CD4-positive, alpha-beta memory T cell (primary cell): ENCODE measurements at regions not wholly inside any gene's neighbourhood (a gene's known extent, or its start where the extent isn't known, plus 50 kb on each side); places are given as distances from the start of the nearest gene placed in this dataset.

ENCODE experiments used
- CTCF ChIA-PET: fragments of 350-600 bp; sonication (Branson Sonifier 250); formaldehyde crosslinking; loops from one replicate; lab custom pipeline; 2021; ENCODE audit warnings: inconsistent platforms; ENCODE audit not compliant: partially characterized antibody; lab: Charles Lee
- POLR2A ChIA-PET: fragments of 350-600 bp; sonication (Branson Sonifier 250); formaldehyde crosslinking; loops from one replicate; lab custom pipeline; 2021; ENCODE audit not compliant: partially characterized antibody; lab: Charles Lee
- DNase-seq, 5 donors: peaks; one replicate each; pipeline versions ENCODE4 v3.0.0 to v3.0.0-alpha.2; 2020 to 2022; ENCODE audit warnings: mixed read lengths in 1 of 5
- H3K27ac ChIP-seq: one replicate; pipeline ENCODE4 v1.7.0; 2013; ENCODE audit warnings: low read depth, low read length
- H3K27me3 ChIP-seq: 2 replicates; pipeline ENCODE4 v1.7.0; 2013; ENCODE audit warnings: mild to moderate bottlenecking, low read length, moderate library complexity; ENCODE audit not compliant: insufficient read depth
- H3K36me3 ChIP-seq: 2 replicates; pipeline ENCODE4 v1.7.0; 2013; ENCODE audit warnings: mild to moderate bottlenecking, low read length, moderate library complexity; ENCODE audit not compliant: insufficient read depth
- H3K4me1 ChIP-seq: 2 replicates; pipeline ENCODE4 v1.7.0; 2013; ENCODE audit warnings: mild to moderate bottlenecking, low read length, moderate library complexity; ENCODE audit not compliant: insufficient read depth
- H3K4me3 ChIP-seq, 2 donors: one replicate each; pipeline ENCODE4 v1.7.0; 2013; ENCODE audit warnings: low read length in 2 of 2, mild to moderate bottlenecking in 1 of 2
- H3K9me3 ChIP-seq, 2 donors: one replicate each; pipeline ENCODE4 v1.7.0; 2013; ENCODE audit warnings: low read length in 2 of 2, control low read depth in 1 of 2; ENCODE audit not compliant: control insufficient read depth in 1 of 2
- H3K27ac Mint-ChIP-seq, 7 donors: one replicate each; pipeline ENCODE4 v1.8.0; 2020 to 2021; ENCODE audit warnings: mixed read lengths in 7 of 7, mild to moderate bottlenecking in 6 of 7, inconsistent platforms in 3 of 7, moderate library complexity in 3 of 7
- H3K27me3 Mint-ChIP-seq, 2 donors: one replicate each; pipeline ENCODE4 v1.8.0; 2020 to 2021; ENCODE audit warnings: mixed read lengths in 2 of 2
- H3K36me3 Mint-ChIP-seq, 2 donors: one replicate each; pipeline ENCODE4 v1.8.0; 2020 to 2021; ENCODE audit warnings: mixed read lengths in 2 of 2, inconsistent platforms in 1 of 2, mild to moderate bottlenecking in 1 of 2
- H3K4me1 Mint-ChIP-seq, 4 donors: one replicate each; pipeline ENCODE4 v1.8.0; 2020 to 2021; ENCODE audit warnings: mixed read lengths in 4 of 4, mild to moderate bottlenecking in 1 of 4
- H3K4me3 Mint-ChIP-seq, 8 donors: one replicate each; pipeline ENCODE4 v1.8.0; 2020 to 2021; ENCODE audit warnings: mixed read lengths in 8 of 8, mild to moderate bottlenecking in 7 of 8, moderate library complexity in 6 of 8, inconsistent platforms in 3 of 8
- H3K9me3 Mint-ChIP-seq, 8 donors: one replicate each; pipeline ENCODE4 v1.8.0; 2020 to 2021; ENCODE audit warnings: mixed read lengths in 8 of 8, mild to moderate bottlenecking in 5 of 8, inconsistent platforms in 3 of 8, moderate library complexity in 1 of 8
- intact Hi-C: fragments of 100-400 bp; cut with micrococcal nuclease; formaldehyde crosslinking; loops from one replicate; pipeline ENCODE4 v1.15.1; 2023

DNA sequence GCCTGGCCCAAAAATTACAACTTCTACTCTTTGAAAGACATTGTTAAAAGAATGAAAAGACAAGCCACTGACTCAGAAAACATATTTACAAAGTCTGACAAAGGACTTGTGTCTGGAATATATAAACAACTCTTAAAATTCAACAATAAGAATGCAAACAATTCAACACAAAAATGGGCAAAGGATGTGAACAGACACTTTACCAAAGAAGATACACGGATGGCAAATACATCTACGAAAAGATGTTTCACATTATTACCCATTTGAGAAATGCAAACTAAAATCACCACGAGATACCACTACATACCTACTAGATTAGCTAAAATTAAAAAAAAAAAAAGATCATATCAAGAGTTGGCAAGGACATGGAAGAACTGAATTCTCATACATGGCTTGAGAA is 80.8 kb upstream of the METRNL start:
- H3K4me3 Mint-ChIP-seq = no peak overlapping the region
- H3K9me3 Mint-ChIP-seq = peaks cover 0 to 17% (median 9%) of the 10 kb centered on the region in 8 donors
- H3K4me1 Mint-ChIP-seq = peaks cover 0 to 2% (median under 1%) of the 10 kb centered on the region in 4 donors
- no peaks in the 10 kb centered on the region for H3K4me1 ChIP-seq
- peak overlapping the region in 1 of 7 donors; percentile 10 for H3K27ac Mint-ChIP-seq
- H3K27me3 Mint-ChIP-seq = no peaks in the 10 kb centered on the region
- H3K4me3 ChIP-seq = no peak overlapping the region
- no peak for DNase-seq
- intact Hi-C loops = no loop called here
- no peaks in the 10 kb centered on the region for H3K27me3 ChIP-seq
- ChIA-PET POLR2A (no interaction called here), CTCF (no interaction called here)
- H3K9me3 ChIP-seq = no peaks in the 10 kb centered on the region
- no peaks in the 10 kb centered on the region for H3K36me3 ChIP-seq
- peaks cover 17 to 36% of the 10 kb centered on the region in 2 donors for H3K36me3 Mint-ChIP-seq
- H3K27ac ChIP-seq = no peak overlapping the region

DNA sequence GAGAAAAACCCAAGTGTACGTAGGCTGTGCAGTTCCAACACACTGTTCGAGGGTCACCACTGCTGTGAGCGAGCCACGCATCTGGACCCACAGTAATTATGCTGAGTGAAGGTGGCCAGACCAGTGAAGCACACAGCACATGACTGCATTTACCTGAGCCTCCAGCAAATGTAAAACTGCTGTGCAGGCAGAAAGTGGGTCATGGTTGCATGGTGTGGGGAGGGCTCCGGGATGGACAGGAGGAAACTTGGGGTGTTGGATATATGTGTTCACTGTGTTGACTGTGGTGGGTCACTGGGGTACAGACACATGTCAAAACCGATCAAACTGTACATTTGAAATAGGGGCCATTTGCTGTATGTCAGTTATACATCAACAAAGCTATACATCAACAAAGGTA is 78.7 kb upstream of the METRNL start:
- H3K36me3 ChIP-seq = no peaks in the 10 kb centered on the region
- no peak for DNase-seq
- Mint-ChIP-seq H3K4me1 (peaks cover 0 to 1% (median 0%) of the 10 kb centered on the region in 4 donors), H3K4me3 (no peak overlapping the region), H3K27me3 (no peaks in the 10 kb centered on the region), H3K9me3 (peaks cover 0 to 9% (median 5%) of the 10 kb centered on the region in 8 donors), H3K27ac (no peak overlapping the region), H3K36me3 (peaks cover 20 to 30% of the 10 kb centered on the region in 2 donors)
- H3K9me3 ChIP-seq = no peaks in the 10 kb centered on the region
- H3K4me3 ChIP-seq = no peak overlapping the region
- intact Hi-C loops = no loop called here
- H3K4me1 ChIP-seq = no peaks in the 10 kb centered on the region
- no peak overlapping the region for H3K27ac ChIP-seq
- ChIA-PET CTCF (no interaction called here), POLR2A (no interaction called here)
- H3K27me3 ChIP-seq = no peaks in the 10 kb centered on the region

DNA sequence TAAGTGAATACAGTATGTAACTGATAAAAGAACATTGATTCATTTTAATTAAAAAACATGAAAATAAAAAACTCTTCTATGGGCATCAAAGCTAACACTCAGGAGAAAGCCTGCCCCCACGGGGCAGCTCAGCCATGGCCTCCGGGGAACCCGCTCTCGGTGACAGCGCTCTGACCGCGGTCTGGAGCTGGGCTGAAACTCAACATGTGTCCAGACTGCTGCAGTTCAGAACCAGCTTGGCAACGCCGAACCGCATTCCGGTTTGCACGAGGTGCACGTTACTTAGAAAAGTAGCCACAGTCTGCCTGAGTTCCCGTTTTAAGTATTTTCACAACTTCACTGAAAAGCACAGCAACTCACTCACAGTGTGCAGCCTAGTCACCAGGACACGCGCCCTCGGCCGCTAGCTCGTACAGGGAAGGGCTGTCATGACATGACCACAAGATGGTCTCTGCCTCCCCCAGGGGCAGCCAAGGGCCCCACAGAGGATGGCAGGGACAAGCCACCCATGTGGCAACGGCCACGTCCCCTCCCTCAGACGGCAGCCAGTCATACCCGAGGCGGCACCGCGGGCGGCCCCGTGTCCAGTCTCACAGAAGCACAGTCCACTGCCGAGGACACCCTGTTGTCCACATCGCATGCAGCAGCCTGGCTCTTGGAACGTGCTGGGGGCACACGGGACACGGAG is 77.1 kb upstream of the METRNL start:
- H3K9me3 Mint-ChIP-seq = peaks cover 0 to 9% (median 5%) of the 10 kb centered on the region in 8 donors
- H3K4me1 Mint-ChIP-seq = peaks cover 0 to 1% (median 0%) of the 10 kb centered on the region in 4 donors
- ChIA-PET CTCF (no interaction called here), POLR2A (no interaction called here)
- Histone ChIP-seq H3K9me3 (no peaks in the 10 kb centered on the region), H3K4me3 (no peak overlapping the region), H3K27me3 (no peaks in the 10 kb centered on the region), H3K4me1 (no peaks in the 10 kb centered on the region), H3K27ac (no peak overlapping the region), H3K36me3 (no peaks in the 10 kb centered on the region)
- peaks cover 24 to 27% of the 10 kb centered on the region in 2 donors for H3K36me3 Mint-ChIP-seq
- no peaks in the 10 kb centered on the region for H3K27me3 Mint-ChIP-seq
- intact Hi-C loops = no loop called here
- no peak overlapping the region for H3K4me3 Mint-ChIP-seq
- H3K27ac Mint-ChIP-seq = no peak overlapping the region
- no peak for DNase-seq

DNA sequence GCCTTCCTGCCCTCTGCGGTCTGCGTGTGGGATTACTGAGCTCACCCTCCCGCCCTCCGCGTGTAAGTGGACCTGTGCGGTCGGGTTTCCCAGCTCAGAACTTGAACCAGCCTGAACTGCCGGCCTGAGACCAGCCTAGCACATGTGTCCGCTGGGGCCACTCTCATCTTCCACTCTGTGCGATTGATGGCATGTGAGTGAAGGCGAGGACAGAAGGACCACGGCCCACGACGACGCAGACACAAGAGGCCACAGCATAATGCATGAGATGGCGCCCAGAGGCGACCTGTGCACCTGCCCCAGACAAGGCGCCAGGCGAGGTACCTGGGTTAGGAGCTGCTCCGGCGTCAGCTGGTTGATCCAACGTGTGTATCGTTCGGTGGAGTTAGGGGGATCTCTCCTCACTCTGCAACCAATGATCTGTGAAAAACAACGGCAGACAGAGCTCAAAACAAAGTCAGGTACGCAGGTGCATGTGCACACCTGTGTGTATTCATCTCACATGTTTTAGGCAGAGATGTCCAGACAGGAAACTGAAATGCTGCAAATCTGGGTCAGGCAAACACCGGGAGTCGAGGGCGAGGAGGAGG is 74.5 kb upstream of the METRNL start:
- intact Hi-C loops = no loop called here
- no peak overlapping the region for H3K4me3 Mint-ChIP-seq
- DNase-seq = no peak
- H3K36me3 Mint-ChIP-seq = peaks cover 17 to 21% of the 10 kb centered on the region in 2 donors
- H3K9me3 Mint-ChIP-seq = no peaks in the 10 kb centered on the region
- Histone ChIP-seq H3K36me3 (no peaks in the 10 kb centered on the region), H3K4me3 (no peak overlapping the region), H3K27me3 (no peaks in the 10 kb centered on the region), H3K27ac (no peak overlapping the region), H3K4me1 (no peaks in the 10 kb centered on the region), H3K9me3 (no peaks in the 10 kb centered on the region)
- POLR2A ChIA-PET = no interaction called here
- H3K4me1 Mint-ChIP-seq = no peaks in the 10 kb centered on the region
- no peaks in the 10 kb centered on the region for H3K27me3 Mint-ChIP-seq
- CTCF ChIA-PET = no interaction called here
- no peak overlapping the region for H3K27ac Mint-ChIP-seq

DNA sequence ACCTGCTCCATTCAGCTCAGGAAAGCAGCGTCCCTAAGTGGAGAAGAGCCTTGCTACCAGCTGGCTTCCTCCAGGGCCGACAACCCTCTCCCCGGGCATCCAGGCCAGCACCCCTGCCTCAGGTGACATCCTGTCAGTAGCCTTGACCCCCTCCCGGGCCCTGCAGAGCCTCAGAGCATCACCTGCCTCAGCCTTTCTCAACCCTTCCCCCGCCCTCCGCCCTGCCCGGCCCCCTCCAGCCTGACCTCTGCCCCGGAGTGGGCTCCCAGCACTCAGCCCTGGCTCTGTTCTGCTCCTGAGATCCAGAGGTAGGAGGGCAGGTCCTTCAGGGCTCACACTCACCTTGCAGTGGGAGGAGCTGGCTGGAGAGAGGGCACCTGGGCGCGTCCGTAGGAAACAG is 73.8 kb upstream of the METRNL start:
- no peaks in the 10 kb centered on the region for H3K27me3 ChIP-seq
- Mint-ChIP-seq H3K27ac (no peak overlapping the region), H3K4me1 (no peaks in the 10 kb centered on the region), H3K9me3 (no peaks in the 10 kb centered on the region), H3K36me3 (peaks cover 15 to 21% of the 10 kb centered on the region in 2 donors), H3K4me3 (no peak overlapping the region), H3K27me3 (no peaks in the 10 kb centered on the region)
- H3K4me3 ChIP-seq = no peak overlapping the region
- no peaks in the 10 kb centered on the region for H3K9me3 ChIP-seq
- no peaks in the 10 kb centered on the region for H3K36me3 ChIP-seq
- intact Hi-C loops = no loop called here
- CTCF ChIA-PET = no interaction called here
- POLR2A ChIA-PET = no interaction called here
- H3K27ac ChIP-seq = no peak overlapping the region
- H3K4me1 ChIP-seq = no peaks in the 10 kb centered on the region
- no peak for DNase-seq

DNA sequence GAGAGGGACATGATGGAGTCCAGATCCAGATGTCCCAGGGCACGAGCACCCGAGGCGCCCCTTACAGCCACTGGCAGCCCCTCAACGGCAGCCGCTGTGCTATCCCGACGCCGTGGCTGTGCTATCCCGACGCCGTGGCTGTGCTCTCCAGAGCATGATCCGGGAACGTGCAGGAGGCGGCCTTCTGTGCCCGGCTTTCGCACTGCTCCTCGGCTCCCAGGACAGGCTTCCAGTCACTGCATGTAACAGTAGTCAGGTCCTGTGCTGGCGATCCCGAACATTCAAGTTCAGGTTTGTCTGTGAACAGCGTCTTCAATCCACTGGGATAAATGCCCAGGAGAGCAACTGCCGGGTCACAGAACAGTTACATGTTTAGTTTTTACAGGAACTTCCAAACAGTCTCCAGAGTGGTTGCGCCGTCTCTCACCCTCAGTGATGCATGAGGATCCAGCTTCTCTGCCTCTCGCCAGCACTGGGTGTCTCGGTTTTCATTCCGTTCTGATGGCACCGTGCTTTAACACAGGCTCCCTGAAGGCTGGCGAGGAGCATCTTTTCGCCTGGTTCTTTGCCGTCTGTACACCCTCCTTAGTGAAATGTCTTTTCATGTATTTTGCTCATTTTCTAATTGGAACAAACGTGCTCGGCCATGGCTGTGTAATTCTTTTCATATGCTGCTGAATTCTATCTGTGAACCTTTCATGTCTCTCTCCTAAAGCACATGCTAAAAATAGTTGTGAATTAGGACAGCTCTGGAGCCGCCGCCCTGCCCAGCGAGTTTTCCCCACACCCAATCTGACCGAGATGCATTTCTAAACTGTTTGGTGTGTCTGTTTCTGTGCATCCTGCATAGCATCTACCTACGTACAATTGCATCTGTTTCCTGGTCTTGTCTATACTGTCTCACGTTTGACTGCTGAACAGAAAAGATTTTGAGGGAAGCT is 72.6 kb upstream of the METRNL start:
- DNase-seq = no peak
- H3K4me3 ChIP-seq = no peak overlapping the region
- no peaks in the 10 kb centered on the region for H3K9me3 ChIP-seq
- Mint-ChIP-seq H3K4me1 (no peaks in the 10 kb centered on the region), H3K27me3 (no peaks in the 10 kb centered on the region), H3K27ac (no peak overlapping the region), H3K4me3 (no peak overlapping the region), H3K9me3 (no peaks in the 10 kb centered on the region), H3K36me3 (peaks cover 8 to 15% of the 10 kb centered on the region in 2 donors)
- ChIA-PET CTCF (no interaction called here), POLR2A (no interaction called here)
- no peaks in the 10 kb centered on the region for H3K4me1 ChIP-seq
- H3K27ac ChIP-seq = no peak overlapping the region
- no peaks in the 10 kb centered on the region for H3K36me3 ChIP-seq
- no peaks in the 10 kb centered on the region for H3K27me3 ChIP-seq
- intact Hi-C loops = no loop called here

DNA sequence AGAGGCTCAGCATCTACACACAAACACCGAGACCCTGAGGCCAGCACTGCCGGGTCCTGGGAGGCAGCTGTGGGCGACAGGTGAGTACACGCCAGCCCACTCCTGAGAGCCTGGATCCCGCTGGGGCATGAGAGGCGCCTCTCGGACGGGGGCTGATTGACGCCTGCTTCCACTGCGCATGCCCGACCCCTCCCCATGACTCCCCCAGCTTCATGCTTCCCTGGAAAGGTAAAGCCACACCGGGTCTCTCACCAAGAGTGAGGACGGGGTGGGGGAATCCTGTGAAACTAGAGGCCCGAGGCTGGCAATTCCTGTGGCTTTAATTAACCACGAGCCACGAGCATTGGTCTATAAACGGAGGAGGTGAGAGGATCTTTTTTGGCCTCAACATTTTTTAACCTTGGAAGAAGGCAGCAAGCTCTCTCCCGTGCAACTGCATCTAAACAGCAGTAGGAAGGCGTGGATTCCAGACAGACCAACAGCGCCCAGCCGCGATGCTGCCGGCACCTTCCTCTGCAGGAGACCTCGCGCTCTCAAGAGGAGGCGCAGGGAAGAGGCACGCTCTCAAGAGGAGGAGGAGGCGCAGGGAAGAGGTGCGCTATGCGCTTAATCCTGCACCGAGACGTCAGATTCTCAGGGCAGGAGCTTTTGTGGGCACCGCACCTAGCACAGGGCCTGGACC is 71.8 kb upstream of the METRNL start:
- H3K9me3 Mint-ChIP-seq = no peaks in the 10 kb centered on the region
- H3K36me3 ChIP-seq = no peaks in the 10 kb centered on the region
- no peaks in the 10 kb centered on the region for H3K9me3 ChIP-seq
- no peaks in the 10 kb centered on the region for H3K4me1 Mint-ChIP-seq
- CTCF ChIA-PET = no interaction called here
- H3K4me3 Mint-ChIP-seq = no peak overlapping the region
- intact Hi-C loops = no loop called here
- POLR2A ChIA-PET = no interaction called here
- H3K4me3 ChIP-seq = no peak overlapping the region
- H3K27ac ChIP-seq = no peak overlapping the region
- H3K4me1 ChIP-seq = no peaks in the 10 kb centered on the region
- H3K27me3 ChIP-seq = no peaks in the 10 kb centered on the region
- H3K36me3 Mint-ChIP-seq = peaks cover 12 to 15% of the 10 kb centered on the region in 2 donors
- DNase-seq = no peak
- no peaks in the 10 kb centered on the region for H3K27me3 Mint-ChIP-seq
- H3K27ac Mint-ChIP-seq = no peak overlapping the region
